Endothelial cell of umbilical vein (primary cell): ENCODE measurements at regions not wholly inside any gene's neighbourhood (a gene's known extent, or its start where the extent isn't known, plus 50 kb on each side); places are given as distances from the start of the nearest gene placed in this dataset.

Source experiments
- CTCF ChIP-seq, 2 donors: IDR thresholded peaks; 1 replicate in 1 of 2; 2 replicates in 1 of 2; pipeline ENCODE4 v1.5.1; 2011; ENCODE audit warnings: low read length in 2 of 2, mild to moderate bottlenecking in 2 of 2, moderate library complexity in 2 of 2, control low read depth in 1 of 2, inconsistent platforms in 1 of 2, low read depth in 1 of 2; ENCODE audit not compliant: insufficient read depth in 1 of 2; ENCODE audit errors: extremely low read depth in 1 of 2
- EZH2 ChIP-seq: IDR thresholded peaks from 2 replicates; pipeline ENCODE4 v1.6.1; 2012; ENCODE audit warnings: borderline replicate concordance, low read depth, mild to moderate bottlenecking, moderate library complexity, low read length, inconsistent platforms; ENCODE audit not compliant: severe bottlenecking
- JUN ChIP-seq: IDR thresholded peaks from 2 replicates; pipeline ENCODE4 v1.6.1; 2011; ENCODE audit warnings: borderline replicate concordance, low read depth; ENCODE audit not compliant: insufficient read length, insufficient read depth
- POLR2A ChIP-seq: IDR thresholded peaks from 2 replicates; pipeline ENCODE4 v1.6.1; 2012; ENCODE audit warnings: low read depth, mild to moderate bottlenecking, control low read depth, low read length
- POLR2AphosphoS5 ChIP-seq: IDR thresholded peaks from 2 replicates; pipeline ENCODE4 v1.6.1; 2012; ENCODE audit warnings: low read depth, mild to moderate bottlenecking, control low read depth, low read length, moderate library complexity; ENCODE audit not compliant: insufficient read depth

- TF ChIP-seq CTCF (IDR thresholded peaks at IDR 0.05; ENCODE audit: extremely low read depth in 1 of 2, insufficient read depth in 1 of 2, low read depth in 1 of 2, low read length in 2 of 2): no peak
- TF ChIP-seq JUN: no peak
- no peak for TF ChIP-seq POLR2AphosphoS5
- TF ChIP-seq EZH2: no peak
- TF ChIP-seq POLR2A: no peak
These were observed 114.8 kb upstream of the LAMA2 start for GRCh38 chr6:128768187-128768586.
